Fibroblast of peridontal ligament (primary cell): ENCODE measurements at regions not wholly inside any gene's neighbourhood (a gene's known extent, or its start where the extent isn't known, plus 50 kb on each side); places are given as distances from the start of the nearest gene placed in this dataset.

ENCODE experiments used
- DNase-seq: peaks from one replicate; pipeline ENCODE4 v3.0.0-alpha.2; 2010; ENCODE audit errors: extremely low read depth

DNA sequence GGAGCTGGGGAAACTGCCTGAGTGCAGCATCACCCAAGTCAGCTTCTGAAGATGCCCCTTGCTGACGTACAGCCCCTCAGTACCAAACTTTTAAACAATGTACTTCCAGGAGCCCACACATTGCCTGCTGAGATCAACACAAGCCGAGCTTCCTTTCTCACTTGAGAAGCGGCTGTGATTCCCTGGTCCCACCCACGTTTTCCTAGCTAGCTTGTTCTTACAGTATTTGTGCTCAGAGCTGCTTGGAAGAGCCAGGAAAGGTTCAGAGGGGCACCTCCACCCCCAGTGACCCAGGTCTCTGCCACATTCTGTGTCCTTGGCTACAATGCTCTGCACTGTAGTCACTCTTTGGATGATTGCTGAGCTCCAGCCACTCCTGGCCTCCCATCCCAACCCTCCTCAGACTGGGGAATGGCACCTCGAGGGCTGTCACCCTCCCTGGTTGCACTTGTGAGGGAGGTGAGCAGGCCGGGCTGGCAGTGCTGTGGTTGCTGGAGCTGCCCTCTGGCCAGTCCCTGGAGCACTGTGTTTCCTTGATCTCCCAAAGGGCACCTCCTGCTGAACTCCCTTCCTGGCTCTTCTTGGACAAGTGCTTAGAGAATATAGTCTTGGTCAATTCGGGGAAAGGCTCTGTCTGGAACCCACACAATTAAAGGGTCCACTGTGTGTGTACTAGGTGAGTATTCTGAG is 355.1 kb downstream of the AJAP1 start:
- DNase-seq: no peak

DNA sequence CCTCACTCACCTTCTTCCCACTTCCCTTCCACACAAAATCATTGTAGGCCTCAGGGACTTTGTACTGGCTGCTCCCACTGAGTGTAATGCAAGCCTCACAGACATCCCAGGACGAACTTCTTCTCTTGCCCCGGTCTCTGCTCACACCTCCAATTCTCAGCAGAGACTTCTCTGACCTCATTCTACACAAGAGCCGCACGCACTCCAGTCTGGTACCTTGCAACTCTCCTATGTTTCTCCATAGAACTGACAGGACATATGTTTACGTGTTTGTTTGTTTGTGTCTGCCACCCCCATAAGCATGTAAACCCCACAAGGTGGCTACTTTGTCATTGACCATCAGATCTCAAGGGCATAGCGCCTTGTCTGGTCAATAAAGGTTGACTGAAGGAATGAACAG is 350.8 kb downstream of the AJAP1 start:
- DNase-seq: no peak

- no peak for DNase-seq
These were observed 348.3 kb downstream of the AJAP1 start for GRCh38 chr1:5002676-5003075.

- DNase-seq: no peak
These were observed 347.1 kb downstream of the AJAP1 start for GRCh38 chr1:5001466-5001865.

- no peak for DNase-seq
These were observed 331.9 kb downstream of the AJAP1 start for GRCh38 chr1:4986306-4986705.

DNA sequence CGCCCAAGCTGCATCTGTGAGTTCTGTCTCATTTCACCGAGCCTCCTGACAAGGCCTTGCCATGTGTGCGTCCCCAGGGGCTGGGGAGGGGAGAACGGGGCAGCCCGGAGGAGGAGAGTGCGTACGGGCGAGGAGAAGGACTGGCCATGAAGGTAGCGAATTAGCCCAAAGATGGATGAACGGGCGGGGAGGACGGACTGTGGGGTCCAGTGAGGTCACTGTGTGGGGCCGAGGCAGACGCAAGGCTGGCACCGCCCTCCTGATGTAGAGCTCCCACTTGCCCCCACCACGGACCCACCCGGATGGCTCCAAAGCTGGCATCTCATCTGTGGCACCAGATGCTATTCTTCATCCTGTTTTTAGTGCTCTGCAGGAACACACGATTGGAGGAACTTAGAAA is 330.4 kb downstream of the AJAP1 start:
- no peak for DNase-seq

- no peak for DNase-seq
These were observed 325.8 kb downstream of the AJAP1 start for GRCh38 chr1:4980211-4980610.

DNA sequence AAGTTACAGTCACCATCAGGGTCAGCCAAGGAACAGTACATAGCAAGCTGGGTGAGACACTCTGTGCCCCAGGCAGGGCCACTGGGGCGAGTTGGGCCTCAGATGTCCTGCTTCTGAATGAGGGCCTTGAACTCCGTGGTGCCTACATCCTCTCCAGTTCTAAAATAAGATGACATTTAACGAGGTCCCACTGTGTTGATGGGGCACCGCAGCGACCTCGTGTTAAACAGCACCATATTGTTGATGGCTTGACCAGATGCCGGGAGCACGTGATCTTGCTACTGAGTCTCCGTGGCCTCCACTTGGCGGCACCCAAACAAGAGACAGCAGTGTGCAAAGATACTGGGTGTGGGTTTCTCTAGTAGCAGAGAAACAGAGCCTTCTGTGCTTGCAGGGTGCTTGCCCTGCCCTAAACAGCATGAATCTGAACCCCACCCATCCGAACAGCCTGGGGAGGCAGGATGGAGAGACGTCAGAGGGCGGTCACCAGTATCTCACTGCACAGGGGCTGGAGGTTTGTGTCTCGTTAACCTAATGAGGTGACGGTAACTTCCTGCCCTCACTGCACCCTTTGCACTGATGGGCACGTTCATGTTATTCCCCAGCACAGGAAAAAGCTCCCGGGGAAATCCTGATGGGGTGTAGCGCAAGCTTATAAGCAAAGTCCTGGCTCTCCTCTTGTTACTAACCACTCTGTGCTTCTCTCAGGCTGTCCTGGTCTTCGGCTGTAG is 324.4 kb downstream of the AJAP1 start:
- DNase-seq: no peak

GRCh38 chr1:4977701-4978100 is 323.3 kb downstream of the AJAP1 start:
- no peak for DNase-seq

DNA sequence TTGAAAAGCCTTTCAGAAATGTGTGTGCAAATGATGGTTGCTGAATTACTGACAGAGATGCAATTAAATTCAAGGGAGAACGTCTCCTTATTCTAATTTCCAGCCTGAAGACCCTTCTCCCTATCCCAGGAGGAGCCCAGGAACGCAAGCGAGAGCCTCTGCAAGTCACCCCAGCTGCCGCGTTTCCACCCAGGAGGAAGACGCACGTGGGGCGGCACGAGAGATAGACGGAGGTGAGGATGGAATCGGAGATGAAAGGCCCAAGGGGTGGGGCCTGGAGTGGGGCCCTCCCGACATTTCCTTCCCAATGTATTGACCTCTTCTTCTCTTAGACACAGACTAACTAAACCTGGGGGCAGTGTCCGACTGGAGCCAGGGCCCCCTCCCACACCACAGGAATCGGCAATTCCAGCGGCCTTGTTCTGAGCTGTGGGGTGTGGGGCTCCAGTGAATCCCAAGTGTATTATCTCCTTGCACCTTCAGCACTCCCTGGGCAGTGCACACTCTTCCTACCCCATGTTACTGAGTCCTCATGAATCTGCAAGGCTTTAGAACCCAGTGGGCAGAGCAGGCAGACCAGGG is 322.5 kb downstream of the AJAP1 start:
- DNase-seq: no peak

DNA sequence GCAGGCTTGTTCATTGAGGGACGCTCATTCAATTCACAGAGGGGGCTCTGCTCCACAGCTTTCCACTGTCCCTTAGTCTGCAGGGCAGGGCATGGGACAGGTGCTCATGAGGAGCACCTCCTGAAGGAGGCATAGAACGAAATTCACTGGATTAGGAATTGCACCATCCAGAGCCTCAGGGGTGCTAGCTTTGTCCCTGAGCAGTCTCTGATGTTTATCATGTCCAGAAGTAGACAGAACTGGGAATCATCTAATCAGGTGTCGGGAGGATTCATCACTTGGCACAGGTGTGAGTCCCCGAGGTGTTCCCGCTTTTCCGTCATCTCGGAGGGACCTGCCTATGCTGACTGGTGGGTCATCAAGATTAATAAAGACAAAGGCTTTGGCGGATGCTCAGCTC is 321.4 kb downstream of the AJAP1 start:
- DNase-seq: no peak

GRCh38 chr1:4974981-4975685 is 320.7 kb downstream of the AJAP1 start:
- DNase-seq: no peak

GRCh38 chr1:4973341-4973740 is 318.9 kb downstream of the AJAP1 start:
- no peak for DNase-seq

DNA sequence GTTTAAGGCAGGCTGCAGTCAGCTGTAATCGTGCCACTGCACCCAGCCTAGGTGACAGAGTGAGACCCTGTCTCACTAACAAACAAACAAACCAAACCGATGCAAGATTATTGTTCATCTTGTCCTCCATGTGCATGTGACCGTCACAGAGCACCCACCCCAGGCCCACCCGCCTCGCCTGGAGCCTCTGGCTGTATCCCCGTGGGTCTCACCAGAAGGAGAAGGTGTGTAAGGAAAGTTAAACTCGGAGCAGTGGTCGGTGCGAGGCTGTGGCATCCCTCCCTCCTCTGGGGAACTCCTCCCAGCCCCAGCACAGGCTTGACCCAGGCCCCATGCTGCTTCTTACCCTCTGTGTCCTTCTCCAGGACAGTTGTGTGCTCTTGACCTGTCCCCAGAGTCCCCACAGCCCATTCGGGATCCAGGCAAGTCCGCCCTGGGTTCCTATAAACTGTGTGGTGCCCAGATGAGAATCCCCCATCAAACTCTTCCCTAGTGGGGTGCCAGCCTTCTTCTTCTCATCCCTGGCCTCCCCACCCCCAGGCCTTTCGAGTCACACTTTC is 318.4 kb downstream of the AJAP1 start:
- no peak for DNase-seq

DNA sequence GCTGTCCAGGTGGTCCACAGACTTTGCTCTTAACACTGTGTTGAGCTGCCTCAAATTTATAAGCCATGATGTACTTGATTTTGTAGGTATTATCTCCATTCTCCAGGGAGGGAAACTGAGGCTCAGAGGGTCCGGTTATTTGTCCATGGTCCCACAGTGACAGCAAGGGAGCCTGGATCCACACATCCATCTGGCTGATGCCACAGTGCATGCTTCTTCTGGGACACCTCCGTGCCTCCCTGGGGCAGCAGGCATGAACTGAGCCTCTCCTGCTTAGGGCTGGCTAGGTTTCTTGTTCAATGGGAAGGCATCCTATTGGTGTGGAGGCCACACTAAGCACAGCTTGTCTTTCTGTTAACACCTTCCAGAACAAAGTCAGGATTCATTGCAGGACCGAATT is 317.3 kb downstream of the AJAP1 start:
- no peak for DNase-seq

GRCh38 chr1:4970532-4970931 is 316.1 kb downstream of the AJAP1 start:
- no peak for DNase-seq

GRCh38 chr1:4969556-4970129 is 315.2 kb downstream of the AJAP1 start:
- DNase-seq: no peak

DNA sequence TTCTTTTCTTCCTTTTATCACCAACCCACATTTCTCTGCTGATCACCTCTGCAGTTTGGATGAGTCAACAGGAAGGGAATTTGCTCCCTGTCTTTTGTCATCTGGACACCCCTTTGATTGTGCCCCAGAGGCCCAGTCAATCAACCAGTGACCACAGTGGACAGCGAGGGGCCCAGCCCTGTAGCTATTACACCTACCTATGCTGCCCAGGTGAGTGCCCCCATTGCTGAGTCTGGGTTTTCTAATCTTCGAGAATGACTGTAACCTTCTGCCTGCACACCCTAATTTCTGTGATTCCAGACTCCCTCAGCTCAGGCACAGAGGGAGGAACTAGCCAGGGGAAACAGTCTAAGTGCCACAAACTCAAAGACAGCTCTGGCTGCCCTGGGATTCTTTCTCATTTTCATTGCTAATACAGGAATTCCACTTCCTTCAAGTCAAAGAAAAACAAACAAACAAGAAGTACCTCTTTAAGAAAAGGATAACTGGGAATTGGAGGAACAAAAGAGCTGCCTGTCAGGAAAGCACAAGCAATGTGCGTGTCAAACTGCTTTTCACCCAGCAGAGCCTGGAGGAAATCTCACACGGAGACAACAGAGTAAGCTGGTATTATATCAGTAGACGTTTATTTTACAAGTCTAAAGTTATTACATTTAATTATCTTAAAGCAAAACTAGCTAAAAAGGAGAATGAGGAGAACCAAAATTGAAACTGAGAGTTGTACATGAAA is 311.1 kb downstream of the AJAP1 start:
- DNase-seq: no peak

DNA sequence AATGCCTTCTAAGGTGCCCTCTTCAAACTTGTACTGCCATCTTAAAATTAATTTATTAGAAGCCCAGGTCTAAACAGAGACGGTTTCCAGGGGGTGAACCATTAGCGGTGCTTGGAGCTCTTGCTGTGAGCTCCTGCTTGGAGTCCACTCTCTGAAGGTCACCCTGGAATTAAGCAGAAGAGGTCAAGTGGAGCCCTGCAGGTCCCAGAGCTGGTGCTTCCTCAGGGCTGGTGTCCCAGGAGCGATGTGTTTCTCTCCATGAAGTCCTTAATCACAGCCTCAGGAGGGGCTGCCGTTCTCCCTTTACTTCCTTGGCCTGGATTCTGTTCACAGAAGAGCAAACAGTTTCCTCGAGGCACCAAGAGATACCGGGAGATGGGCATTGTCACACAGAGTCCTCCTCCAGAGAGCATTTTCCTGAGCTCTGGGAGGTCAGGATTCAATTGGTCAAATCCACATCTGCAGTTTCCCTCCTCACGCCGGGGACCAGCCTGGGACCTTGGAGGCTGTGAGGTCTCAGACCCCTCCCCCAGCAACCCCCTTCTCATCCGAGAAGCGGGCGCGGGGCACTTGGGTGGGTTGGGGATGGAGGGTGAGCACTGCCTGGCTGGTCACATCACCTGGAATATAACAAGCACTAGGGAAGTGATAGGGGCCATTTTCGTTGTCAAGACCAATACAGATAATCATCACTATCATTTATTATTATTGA is 310.4 kb downstream of the AJAP1 start:
- DNase-seq: no peak

DNA sequence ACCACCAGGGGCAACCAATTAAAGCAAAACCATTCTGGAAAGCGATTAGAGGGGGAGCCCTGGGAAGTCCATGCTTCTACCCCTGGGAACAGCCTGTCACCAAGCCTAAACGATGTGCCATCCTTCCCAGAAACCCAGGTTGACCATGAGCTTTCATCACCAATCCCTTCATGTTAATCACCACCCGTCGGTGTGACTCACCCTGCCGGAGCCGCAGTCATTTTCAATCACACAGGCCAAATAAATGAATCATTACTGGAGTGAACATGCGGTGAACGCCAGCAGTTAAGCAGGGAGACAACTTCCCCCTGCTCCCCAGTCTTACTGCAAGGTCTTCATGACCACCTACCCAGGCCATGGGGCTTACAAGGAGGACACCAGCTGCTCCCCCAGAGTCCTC is 308.8 kb downstream of the AJAP1 start:
- DNase-seq: no peak

DNA sequence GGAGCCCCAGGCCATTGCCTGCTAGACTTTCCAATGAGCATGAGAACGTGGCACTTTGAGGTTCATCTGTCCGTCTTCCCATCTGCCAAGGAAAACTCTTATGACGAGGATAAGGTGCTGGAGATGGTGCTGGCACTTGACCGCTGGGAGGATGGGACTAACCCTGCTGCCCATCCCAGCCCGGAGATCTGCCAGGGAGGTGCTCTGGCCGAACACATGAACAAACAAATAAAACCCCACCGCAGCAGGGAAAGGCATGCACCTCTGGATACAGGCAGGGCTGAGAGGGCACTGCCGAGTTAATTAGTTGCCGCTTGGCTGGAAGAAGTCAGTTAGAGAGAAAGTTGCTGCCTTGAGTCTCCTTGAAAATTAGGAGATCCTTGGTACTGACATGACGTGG is 308.4 kb downstream of the AJAP1 start:
- DNase-seq: no peak
